ENCODE measurements at regions not wholly inside any gene's neighbourhood (a gene's known extent, or its start where the extent isn't known, plus 50 kb on each side); places are given as distances from the start of the nearest gene placed in this dataset.
"Not testable (repeated sequence)": the region's sequence is repeated elsewhere in the genome, so short reads cannot be mapped to it uniquely, and the experiment has no call there.

DNA sequence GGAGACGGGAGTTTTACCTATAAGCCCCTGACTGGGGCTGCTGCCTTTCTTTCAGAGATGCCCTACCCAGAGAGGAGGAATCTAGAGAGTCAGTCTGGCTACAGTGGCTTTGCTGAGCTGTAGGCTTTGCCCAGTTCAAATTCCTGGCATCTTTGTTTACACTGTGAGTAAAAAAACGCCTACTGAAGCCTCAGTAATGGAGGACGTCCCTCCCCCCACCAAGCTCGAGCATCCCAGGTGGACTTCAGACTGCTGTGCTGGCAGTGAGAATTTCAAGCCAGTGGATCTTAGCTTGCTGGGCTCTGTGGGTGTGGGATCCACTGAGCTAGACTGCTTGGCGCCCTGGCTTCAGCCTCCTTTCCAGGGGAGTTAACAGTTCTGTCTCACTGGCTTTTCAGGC, 237.1 kb upstream of the NT5E start:
- H2AFZ ChIP-seq (ENCODE audit: low read length, unreplicated experiment); H3K79me2 ChIP-seq (ENCODE audit: control insufficient read depth, insufficient read depth, low read length, unreplicated experiment); H3K27me3 ChIP-seq (ENCODE audit: insufficient read depth, low read length); H3K4me3 ChIP-seq (ENCODE audit: low read depth, low read length); H3K36me3 ChIP-seq (ENCODE audit: insufficient read depth, low read length); H3K4me1 ChIP-seq (ENCODE audit: control insufficient read depth, insufficient read depth, low read length, unreplicated experiment); H3K27ac ChIP-seq (ENCODE audit: low read depth, low read length): not testable (repeated sequence)

DNA sequence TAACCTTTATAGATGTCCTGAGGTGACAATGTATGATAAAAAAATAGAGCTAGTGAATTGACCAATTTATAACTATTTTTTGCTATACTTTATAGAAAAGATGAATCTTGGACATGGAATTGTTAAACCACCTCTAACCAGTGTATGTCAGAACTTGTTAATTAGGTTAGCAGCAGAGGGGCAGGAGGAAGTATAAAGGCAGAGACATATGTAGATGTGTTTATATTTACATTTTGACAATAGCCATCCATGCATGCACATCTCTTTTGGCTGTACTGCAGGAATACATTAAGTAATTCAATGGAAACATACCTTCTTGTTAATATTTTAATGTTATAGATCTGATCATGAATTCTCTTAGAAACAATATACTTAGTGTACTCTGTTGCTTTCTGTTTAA, 254.6 kb upstream of the NT5E start:
- H3K4me3 ChIP-seq (ENCODE audit: low read depth, low read length) = no peak overlapping the region
- H3K27me3 ChIP-seq (ENCODE audit: insufficient read depth, low read length) = no peaks in the 10 kb centered on the region
- H3K79me2 ChIP-seq (ENCODE audit: control insufficient read depth, insufficient read depth, low read length, unreplicated experiment) = no peaks in the 10 kb centered on the region
- no peak overlapping the region for H3K27ac ChIP-seq (ENCODE audit: low read depth, low read length)
- peaks cover 11% of the 10 kb centered on the region for H3K4me1 ChIP-seq (ENCODE audit: control insufficient read depth, insufficient read depth, low read length, unreplicated experiment)
- no peak overlapping the region for H2AFZ ChIP-seq (ENCODE audit: low read length, unreplicated experiment)
- H3K36me3 ChIP-seq (ENCODE audit: insufficient read depth, low read length) = no peaks in the 10 kb centered on the region

DNA sequence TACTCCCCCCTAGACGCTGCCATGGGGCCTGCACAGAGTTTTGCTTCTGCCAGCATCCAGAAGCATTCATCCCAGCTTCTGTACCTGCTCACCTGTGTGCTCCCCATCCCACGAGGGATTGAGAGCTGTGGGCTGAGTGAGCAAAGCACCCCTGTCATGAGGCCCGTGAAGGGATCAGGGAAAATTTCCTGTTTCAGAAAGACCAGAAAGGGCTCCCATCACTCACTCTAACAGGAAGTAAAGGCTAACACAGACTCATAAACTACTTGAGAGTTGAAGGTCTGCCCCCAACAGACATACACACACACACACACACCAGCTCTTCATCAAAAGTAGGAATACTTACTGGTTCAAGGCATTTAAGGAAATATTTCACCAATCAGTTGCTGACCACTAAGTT, 256.5 kb upstream of the NT5E start:
- Histone ChIP-seq H3K4me1 (ENCODE audit: control insufficient read depth, insufficient read depth, low read length, unreplicated experiment) (peaks cover 11% of the 10 kb centered on the region), H3K27me3 (ENCODE audit: insufficient read depth, low read length) (no peaks in the 10 kb centered on the region), H3K4me3 (ENCODE audit: low read depth, low read length) (no peak overlapping the region)

DNA sequence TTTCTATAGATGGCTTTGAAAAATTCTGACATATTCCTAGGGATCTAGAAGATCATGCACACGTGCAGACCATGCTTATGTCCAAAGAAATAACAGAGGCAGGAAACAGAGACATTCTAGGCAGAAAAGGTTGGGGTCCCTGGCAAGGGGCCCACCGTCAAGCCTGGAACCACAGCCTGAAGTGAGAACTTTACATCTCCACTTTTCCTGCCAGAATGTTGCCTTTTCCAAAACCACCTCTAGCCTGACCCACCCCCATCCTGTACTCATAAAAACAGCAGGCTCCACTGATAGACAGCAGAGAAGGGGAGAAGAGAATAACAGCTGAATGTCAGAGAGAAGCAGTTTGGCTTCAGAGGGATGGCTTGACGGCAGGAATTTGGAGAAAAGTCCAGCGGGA, 257.3 kb upstream of the NT5E start:
- H3K27ac ChIP-seq (ENCODE audit: low read depth, low read length) = no peak overlapping the region
- no peaks in the 10 kb centered on the region for H3K27me3 ChIP-seq (ENCODE audit: insufficient read depth, low read length)
- no peak overlapping the region for H2AFZ ChIP-seq (ENCODE audit: low read length, unreplicated experiment)
- H3K79me2 ChIP-seq (ENCODE audit: control insufficient read depth, insufficient read depth, low read length, unreplicated experiment) = no peaks in the 10 kb centered on the region
- peaks cover 12% of the 10 kb centered on the region for H3K4me1 ChIP-seq (ENCODE audit: control insufficient read depth, insufficient read depth, low read length, unreplicated experiment)
- H3K36me3 ChIP-seq (ENCODE audit: insufficient read depth, low read length) = no peaks in the 10 kb centered on the region
- no peak overlapping the region for H3K4me3 ChIP-seq (ENCODE audit: low read depth, low read length)

More for the DNA sequence above, 256.5 kb upstream of the NT5E start:
- H3K36me3 ChIP-seq (ENCODE audit: insufficient read depth, low read length) = no peaks in the 10 kb centered on the region
- H3K79me2 ChIP-seq (ENCODE audit: control insufficient read depth, insufficient read depth, low read length, unreplicated experiment) = no peaks in the 10 kb centered on the region
- H3K27ac ChIP-seq (ENCODE audit: low read depth, low read length) = no peak overlapping the region
- H2AFZ ChIP-seq (ENCODE audit: low read length, unreplicated experiment) = no peak overlapping the region

DNA sequence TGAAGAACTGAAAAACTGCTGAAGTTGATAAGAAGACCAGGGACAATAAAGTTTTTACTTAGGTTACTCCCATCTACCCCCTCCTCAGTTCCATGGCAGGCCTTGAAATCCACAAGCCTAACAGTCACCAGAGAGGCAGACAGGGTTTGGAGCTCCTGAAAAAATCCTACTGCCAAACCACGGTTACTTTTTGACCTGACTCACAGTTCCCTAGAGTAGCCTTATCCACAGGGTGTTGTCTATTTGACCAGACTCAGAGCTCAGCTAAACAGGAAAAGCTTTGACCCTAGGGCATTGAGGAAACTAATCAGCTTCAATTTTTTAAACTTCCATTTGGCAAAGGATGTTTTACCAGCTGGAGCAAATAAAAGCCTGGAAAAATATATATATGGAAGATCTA, 257.7 kb upstream of the NT5E start:
- Histone ChIP-seq H3K27me3 (ENCODE audit: insufficient read depth, low read length) (no peaks in the 10 kb centered on the region), H3K27ac (ENCODE audit: low read depth, low read length) (peak overlapping the region; percentile 52), H3K36me3 (ENCODE audit: insufficient read depth, low read length) (no peaks in the 10 kb centered on the region), H3K79me2 (ENCODE audit: control insufficient read depth, insufficient read depth, low read length, unreplicated experiment) (no peaks in the 10 kb centered on the region), H3K4me1 (ENCODE audit: control insufficient read depth, insufficient read depth, low read length, unreplicated experiment) (peaks cover 16% of the 10 kb centered on the region), H3K4me3 (ENCODE audit: low read depth, low read length) (no peak overlapping the region), H2AFZ (ENCODE audit: low read length, unreplicated experiment) (no peak overlapping the region)

DNA sequence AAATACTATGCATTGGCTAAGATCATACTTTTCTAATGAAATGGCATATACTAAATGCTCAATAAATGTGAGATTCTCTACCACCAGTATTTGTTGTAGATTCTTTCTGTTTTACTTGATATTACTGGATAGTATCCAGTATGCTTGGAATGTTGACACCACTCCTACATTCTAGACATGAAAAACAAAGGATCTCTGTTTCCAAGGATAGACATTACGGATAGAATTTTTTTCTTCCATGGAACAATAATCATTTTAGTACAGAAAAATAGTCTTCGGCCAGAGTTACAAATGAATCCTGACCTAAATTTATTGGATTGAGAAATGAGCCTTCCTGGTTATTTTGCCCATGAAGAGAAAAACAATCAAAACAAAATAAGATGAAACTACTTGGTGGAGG, 258.2 kb upstream of the NT5E start:
- Histone ChIP-seq H3K27me3 (ENCODE audit: insufficient read depth, low read length) (no peaks in the 10 kb centered on the region), H3K36me3 (ENCODE audit: insufficient read depth, low read length) (no peaks in the 10 kb centered on the region), H3K27ac (ENCODE audit: low read depth, low read length) (peak overlapping the region; percentile 52), H3K4me3 (ENCODE audit: low read depth, low read length) (no peak overlapping the region), H3K4me1 (ENCODE audit: control insufficient read depth, insufficient read depth, low read length, unreplicated experiment) (peaks cover 21% of the 10 kb centered on the region), H3K79me2 (ENCODE audit: control insufficient read depth, insufficient read depth, low read length, unreplicated experiment) (no peaks in the 10 kb centered on the region), H2AFZ (ENCODE audit: low read length, unreplicated experiment) (no peak overlapping the region)

DNA sequence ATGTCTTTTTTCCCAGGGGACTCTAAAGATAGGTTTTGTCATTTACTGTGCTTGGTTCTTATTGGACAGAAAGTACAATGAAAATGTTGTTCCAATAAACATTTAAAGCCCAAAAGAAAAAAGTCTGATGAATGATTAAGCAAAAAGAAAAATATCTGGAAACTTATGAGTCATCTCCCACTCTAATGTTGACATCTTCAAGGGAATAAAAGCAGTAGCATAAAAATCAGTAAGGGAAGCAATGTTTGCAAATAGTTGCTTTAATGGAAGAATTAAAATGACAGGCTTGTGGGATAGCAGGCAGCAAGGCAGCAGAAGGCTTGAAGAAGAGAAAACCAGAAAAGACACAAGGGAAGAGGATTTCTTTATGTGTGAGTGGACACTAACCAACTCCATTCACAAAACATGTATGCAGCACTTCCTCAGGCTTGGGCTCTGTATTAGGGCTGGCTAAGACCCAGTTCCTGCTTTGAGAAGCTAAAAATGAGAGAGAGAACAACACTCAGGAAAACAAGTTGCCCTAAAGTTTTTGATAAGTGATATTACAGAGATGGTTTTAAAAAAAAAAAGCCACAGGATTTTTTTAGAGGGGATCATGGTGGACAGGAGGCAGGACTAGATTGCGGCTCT, 263.2 kb upstream of the NT5E start:
- Histone ChIP-seq H3K27ac (ENCODE audit: low read depth, low read length) (peak overlapping the region; percentile 83), H3K36me3 (ENCODE audit: insufficient read depth, low read length) (no peaks in the 10 kb centered on the region), H3K27me3 (ENCODE audit: insufficient read depth, low read length) (no peaks in the 10 kb centered on the region), H3K79me2 (ENCODE audit: control insufficient read depth, insufficient read depth, low read length, unreplicated experiment) (no peaks in the 10 kb centered on the region), H3K4me1 (ENCODE audit: control insufficient read depth, insufficient read depth, low read length, unreplicated experiment) (peaks cover 24% of the 10 kb centered on the region), H2AFZ (ENCODE audit: low read length, unreplicated experiment) (peak overlapping the region; percentile 2), H3K4me3 (ENCODE audit: low read depth, low read length) (peak overlapping the region; percentile 42; the same call in 1 of the 2 replicates)

DNA sequence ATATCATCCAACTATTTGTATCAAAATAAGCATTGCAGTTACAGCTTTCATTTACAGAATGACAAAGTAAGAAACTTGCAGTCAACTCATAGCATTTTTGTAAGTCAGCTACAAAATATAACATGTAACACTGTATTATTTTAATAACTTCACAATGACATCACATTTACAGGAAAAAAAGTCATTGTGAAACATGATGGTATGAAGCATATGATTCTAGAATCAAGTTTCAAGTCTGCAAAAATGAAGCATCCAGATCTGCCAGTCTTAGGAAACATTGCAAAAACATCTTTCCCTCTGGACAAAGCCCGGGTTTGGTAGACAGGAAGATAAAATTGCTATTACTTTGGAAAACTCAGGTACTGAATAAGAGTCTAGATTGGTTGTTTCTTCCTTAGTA, 263.9 kb upstream of the NT5E start:
- H3K79me2 ChIP-seq (ENCODE audit: control insufficient read depth, insufficient read depth, low read length, unreplicated experiment) = no peaks in the 10 kb centered on the region
- peak overlapping the region; percentile 83 for H3K27ac ChIP-seq (ENCODE audit: low read depth, low read length)
- peaks cover 24% of the 10 kb centered on the region for H3K4me1 ChIP-seq (ENCODE audit: control insufficient read depth, insufficient read depth, low read length, unreplicated experiment)
- H3K36me3 ChIP-seq (ENCODE audit: insufficient read depth, low read length) = no peaks in the 10 kb centered on the region
- H2AFZ ChIP-seq (ENCODE audit: low read length, unreplicated experiment) = peak overlapping the region; percentile 2
- no peaks in the 10 kb centered on the region for H3K27me3 ChIP-seq (ENCODE audit: insufficient read depth, low read length)
- H3K4me3 ChIP-seq (ENCODE audit: low read depth, low read length) = peak overlapping the region; percentile 42; the same call in 1 of the 2 replicates

DNA sequence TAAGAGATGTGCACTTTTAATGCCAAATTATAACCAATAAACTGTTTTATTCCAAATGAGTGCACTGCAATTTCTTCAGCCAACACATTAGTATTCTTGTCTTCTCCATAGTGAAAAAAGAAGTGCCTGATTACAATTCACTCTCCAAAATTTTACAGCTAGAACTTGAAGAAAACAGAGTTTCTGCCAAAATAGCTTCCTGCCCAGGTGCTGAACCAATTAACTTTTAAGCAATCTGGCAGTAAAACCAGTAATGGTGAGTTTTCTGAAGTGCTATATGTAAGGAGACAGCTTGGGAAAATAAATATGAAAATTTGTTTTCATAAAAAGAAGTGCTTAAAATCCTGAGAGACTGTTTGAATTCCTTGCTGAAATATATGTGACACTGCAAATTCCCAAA, 266.0 kb upstream of the NT5E start:
- H3K27ac ChIP-seq (ENCODE audit: low read depth, low read length) = no peak overlapping the region
- H3K36me3 ChIP-seq (ENCODE audit: insufficient read depth, low read length) = no peaks in the 10 kb centered on the region
- H3K4me3 ChIP-seq (ENCODE audit: low read depth, low read length) = no peak overlapping the region
- peaks cover 24% of the 10 kb centered on the region for H3K4me1 ChIP-seq (ENCODE audit: control insufficient read depth, insufficient read depth, low read length, unreplicated experiment)
- no peaks in the 10 kb centered on the region for H3K79me2 ChIP-seq (ENCODE audit: control insufficient read depth, insufficient read depth, low read length, unreplicated experiment)
- no peaks in the 10 kb centered on the region for H3K27me3 ChIP-seq (ENCODE audit: insufficient read depth, low read length)
- H2AFZ ChIP-seq (ENCODE audit: low read length, unreplicated experiment) = no peak overlapping the region

DNA sequence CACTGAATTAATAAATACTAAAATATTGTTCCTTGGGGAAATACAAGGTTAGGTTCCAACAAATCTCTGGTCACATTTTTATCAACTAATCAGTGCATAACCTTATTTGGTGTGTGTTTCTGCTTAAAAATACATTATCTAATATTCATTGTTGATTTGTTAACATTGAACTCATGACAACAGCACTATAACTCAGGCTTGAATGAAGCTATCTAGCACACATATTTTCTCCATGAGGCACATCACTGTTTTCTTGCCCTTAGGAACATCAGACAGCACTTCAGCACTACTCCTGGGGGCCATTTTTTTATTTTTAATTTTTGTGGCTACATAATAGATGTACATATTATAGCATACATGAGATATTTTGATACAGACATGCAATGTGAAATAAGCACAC, 277.2 kb upstream of the NT5E start:
- no peak overlapping the region for H2AFZ ChIP-seq (ENCODE audit: low read length, unreplicated experiment)
- no peak overlapping the region for H3K4me3 ChIP-seq (ENCODE audit: low read depth, low read length)
- no peaks in the 10 kb centered on the region for H3K36me3 ChIP-seq (ENCODE audit: insufficient read depth, low read length)
- H3K27ac ChIP-seq (ENCODE audit: low read depth, low read length) = no peak overlapping the region
- H3K4me1 ChIP-seq (ENCODE audit: control insufficient read depth, insufficient read depth, low read length, unreplicated experiment) = no peaks in the 10 kb centered on the region
- no peaks in the 10 kb centered on the region for H3K79me2 ChIP-seq (ENCODE audit: control insufficient read depth, insufficient read depth, low read length, unreplicated experiment)
- peaks cover 31% of the 10 kb centered on the region for H3K27me3 ChIP-seq (ENCODE audit: insufficient read depth, low read length)

DNA sequence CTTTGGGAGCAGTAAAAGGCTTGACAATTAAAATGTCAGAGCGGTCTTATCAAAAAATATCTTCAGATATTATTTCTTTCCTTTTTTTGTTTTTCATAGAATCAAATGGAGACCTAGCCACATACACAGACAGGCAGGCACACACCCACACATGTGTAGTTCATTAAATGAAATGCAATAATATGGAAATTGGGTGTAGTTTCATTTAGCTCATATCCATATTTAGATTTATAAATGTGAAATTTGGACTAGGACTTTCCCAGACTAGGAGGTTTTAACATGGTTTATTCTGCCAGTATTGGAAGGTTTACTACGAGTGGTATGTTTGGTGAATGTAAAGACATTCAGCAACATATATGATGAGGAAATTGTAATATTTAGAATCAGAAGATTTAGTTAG, 277.7 kb upstream of the NT5E start:
- Histone ChIP-seq H3K79me2 (ENCODE audit: control insufficient read depth, insufficient read depth, low read length, unreplicated experiment) (no peaks in the 10 kb centered on the region), H3K27ac (ENCODE audit: low read depth, low read length) (no peak overlapping the region), H2AFZ (ENCODE audit: low read length, unreplicated experiment) (no peak overlapping the region), H3K4me3 (ENCODE audit: low read depth, low read length) (no peak overlapping the region), H3K27me3 (ENCODE audit: insufficient read depth, low read length) (peaks cover 37% of the 10 kb centered on the region), H3K36me3 (ENCODE audit: insufficient read depth, low read length) (no peaks in the 10 kb centered on the region), H3K4me1 (ENCODE audit: control insufficient read depth, insufficient read depth, low read length, unreplicated experiment) (no peaks in the 10 kb centered on the region)

Data from ACC112 (cell line).